ENCODE measurements at regions not wholly inside any gene's neighbourhood (a gene's known extent, or its start where the extent isn't known, plus 50 kb on each side); places are given as distances from the start of the nearest gene placed in this dataset.

DNA sequence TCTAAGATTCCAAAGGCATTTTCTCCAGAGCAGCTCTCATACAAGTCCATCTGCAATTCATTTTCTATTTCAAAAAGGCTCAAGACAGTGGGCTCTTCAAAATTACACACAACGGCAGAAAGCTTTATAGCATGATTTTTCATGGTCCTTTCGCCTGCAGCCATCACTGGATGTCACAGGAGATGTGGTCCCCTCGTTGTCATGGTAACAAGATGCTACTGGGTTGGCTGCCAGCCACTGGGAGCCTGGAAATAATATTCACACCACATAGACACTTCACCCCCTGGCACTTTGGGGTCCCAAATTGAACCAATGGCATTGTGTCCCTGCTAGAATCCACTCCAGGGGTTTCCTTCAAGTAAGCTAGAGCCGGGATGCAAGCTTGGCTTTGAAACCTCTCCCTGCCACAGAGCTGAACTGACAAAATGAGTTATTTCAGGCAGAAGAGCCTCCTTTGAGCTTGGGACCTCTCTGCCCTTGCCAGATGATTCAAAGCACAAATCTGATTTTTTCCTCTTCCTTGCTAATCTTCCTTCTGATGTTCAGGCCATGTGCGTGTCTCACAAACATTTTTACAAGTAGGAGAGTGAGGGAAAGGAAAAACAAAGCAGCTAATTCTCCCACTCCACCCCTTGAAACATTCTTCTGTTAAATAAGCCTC is 512.6 kb upstream of the ADAMTS9 start:
- H3K27me3 ChIP-seq (replicated peaks; ENCODE audit: insufficient read depth), result peaks cover 3% of the 10 kb centered on the region
- no peak overlapping the region for H2AFZ ChIP-seq
- H3K9me2 ChIP-seq (ENCODE audit: insufficient read depth), result no peaks in the 10 kb centered on the region
- in situ Hi-C loops (cut with MboI), result no loop called here
- no peaks in the 10 kb centered on the region for H4K20me1 ChIP-seq (ENCODE audit: insufficient read depth)
- H3K4me1 ChIP-seq (ENCODE audit: insufficient read depth), result no peaks in the 10 kb centered on the region
- no peak for DNase-seq
- no peaks in the 10 kb centered on the region for H3K79me2 ChIP-seq (ENCODE audit: insufficient read depth)
- no peak overlapping the region for H3K9ac ChIP-seq
- 4 to 8% methylated on average over 5 of the region's 5 CpGs for WGBS, 2 experiments (ENCODE audit: low coverage in 1 of 2, low lambda C conversion rate in 2 of 2, missing lambda C conversion rate in 2 of 2)
- no peak overlapping the region for H3K4me3 ChIP-seq
- H3F3A ChIP-seq (ENCODE audit: insufficient read depth), result no peaks in the 10 kb centered on the region
- H3K27ac ChIP-seq, result no peak overlapping the region
- no peak for TF ChIP-seq EZH2 (IDR thresholded peaks at IDR 0.05; ENCODE audit: insufficient read depth, poor library complexity, severe bottlenecking)
- TF ChIP-seq EZH2phosphoT487 (IDR thresholded peaks at IDR 0.05; ENCODE audit: insufficient read depth, low read depth), result no peak
- no peaks in the 10 kb centered on the region for H3K36me3 ChIP-seq (ENCODE audit: low read depth)
- H3K4me2 ChIP-seq (ENCODE audit: unreplicated experiment), result no peak overlapping the region
- H3K9me3 ChIP-seq (ENCODE audit: low read depth), result no peaks in the 10 kb centered on the region

DNA sequence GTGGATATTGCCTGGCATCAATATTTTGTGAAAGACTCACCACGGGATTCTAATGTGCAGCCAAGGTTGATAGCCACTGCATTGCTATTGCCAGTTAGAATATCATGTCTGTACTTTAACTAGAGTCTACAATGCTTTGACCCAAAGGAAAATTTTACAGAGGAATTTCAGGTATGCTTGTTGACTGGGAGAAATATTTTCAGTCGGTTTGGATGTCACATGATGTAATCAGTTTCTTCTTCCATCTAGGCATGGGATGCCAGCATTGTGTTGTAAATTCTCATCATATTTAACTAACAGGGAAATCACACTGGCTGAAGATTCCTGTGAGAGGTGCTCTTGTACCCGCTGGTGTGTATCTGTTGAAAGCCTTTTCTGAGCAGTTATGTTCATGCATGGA is 508.9 kb upstream of the ADAMTS9 start:
- Histone ChIP-seq H3K4me3 (no peak overlapping the region), H3K27ac (no peak overlapping the region), H3K27me3 (replicated peaks; ENCODE audit: insufficient read depth) (peaks cover 3% of the 10 kb centered on the region), H3K79me2 (ENCODE audit: insufficient read depth) (no peaks in the 10 kb centered on the region), H2AFZ (no peak overlapping the region), H4K20me1 (ENCODE audit: insufficient read depth) (no peaks in the 10 kb centered on the region), H3K4me1 (ENCODE audit: insufficient read depth) (no peaks in the 10 kb centered on the region), H3F3A (ENCODE audit: insufficient read depth) (no peaks in the 10 kb centered on the region), H3K4me2 (ENCODE audit: unreplicated experiment) (no peak overlapping the region), H3K9me3 (ENCODE audit: low read depth) (no peaks in the 10 kb centered on the region), H3K9ac (no peak overlapping the region), H3K9me2 (ENCODE audit: insufficient read depth) (no peaks in the 10 kb centered on the region), H3K36me3 (ENCODE audit: low read depth) (no peaks in the 10 kb centered on the region)
- no peak for DNase-seq
- in situ Hi-C loops (cut with MboI), result no loop called here
- TF ChIP-seq EZH2 (IDR thresholded peaks at IDR 0.05; ENCODE audit: insufficient read depth, poor library complexity, severe bottlenecking) (no peak), EZH2phosphoT487 (IDR thresholded peaks at IDR 0.05; ENCODE audit: insufficient read depth, low read depth) (no peak)
- WGBS, 2 experiments (ENCODE audit: low coverage in 1 of 2, low lambda C conversion rate in 2 of 2, missing lambda C conversion rate in 2 of 2), result 24 to 26% methylated on average over 3 of the region's 3 CpGs

DNA sequence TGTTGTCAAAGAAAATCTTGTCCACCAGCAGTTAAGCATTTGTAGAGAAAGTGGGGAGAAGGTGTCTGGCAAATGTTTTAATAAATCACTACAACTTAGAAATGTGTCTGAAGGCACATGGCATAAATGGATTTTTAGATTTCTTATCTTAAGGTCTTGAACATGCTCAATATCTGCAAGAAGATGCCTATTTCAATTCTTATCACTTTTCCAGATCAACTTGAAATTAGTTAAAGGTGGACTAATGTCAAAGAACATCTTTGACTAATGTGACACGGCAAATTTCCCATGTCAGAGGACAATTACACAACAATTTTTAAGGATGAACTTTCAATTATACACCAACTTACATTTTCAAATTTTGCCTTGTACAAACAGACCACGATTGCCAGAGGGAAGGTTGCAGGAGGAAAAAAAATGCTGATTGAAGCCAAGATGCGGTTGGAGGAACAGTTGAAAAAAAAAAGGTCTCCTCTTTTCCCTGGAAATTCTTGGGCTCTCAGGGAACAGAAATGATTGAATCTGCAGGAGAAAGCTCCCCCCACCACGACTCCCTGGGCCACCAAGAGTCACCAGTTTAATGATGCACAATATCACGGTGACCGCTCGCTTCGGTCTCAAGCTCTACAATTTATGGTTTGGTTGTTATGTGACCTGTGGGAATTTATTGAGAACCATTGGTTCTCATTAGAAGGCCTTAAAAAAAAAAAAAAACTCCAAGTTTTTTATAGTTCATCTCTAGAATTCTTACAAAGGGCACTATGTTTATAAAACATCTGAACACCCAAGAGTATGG is 507.6 kb upstream of the ADAMTS9 start:
- H3K9me2 ChIP-seq (ENCODE audit: insufficient read depth), result no peaks in the 10 kb centered on the region
- H3K9ac ChIP-seq, result no peak overlapping the region
- no peak for TF ChIP-seq EZH2phosphoT487 (IDR thresholded peaks at IDR 0.05; ENCODE audit: insufficient read depth, low read depth)
- no peak for TF ChIP-seq EZH2 (IDR thresholded peaks at IDR 0.05; ENCODE audit: insufficient read depth, poor library complexity, severe bottlenecking)
- H3F3A ChIP-seq (ENCODE audit: insufficient read depth), result no peaks in the 10 kb centered on the region
- H3K4me2 ChIP-seq (ENCODE audit: unreplicated experiment), result no peak overlapping the region
- in situ Hi-C loops (cut with MboI), result no loop called here
- H3K27ac ChIP-seq, result no peak overlapping the region
- no peaks in the 10 kb centered on the region for H3K9me3 ChIP-seq (ENCODE audit: low read depth)
- H3K27me3 ChIP-seq (replicated peaks; ENCODE audit: insufficient read depth), result no peaks in the 10 kb centered on the region; the same call in 1 of the 2 replicates
- no peaks in the 10 kb centered on the region for H3K4me1 ChIP-seq (ENCODE audit: insufficient read depth)
- H4K20me1 ChIP-seq (ENCODE audit: insufficient read depth), result no peaks in the 10 kb centered on the region
- no peaks in the 10 kb centered on the region for H3K79me2 ChIP-seq (ENCODE audit: insufficient read depth)
- no peaks in the 10 kb centered on the region for H3K36me3 ChIP-seq (ENCODE audit: low read depth)
- H2AFZ ChIP-seq, result no peak overlapping the region
- H3K4me3 ChIP-seq, result no peak overlapping the region
- WGBS, 2 experiments (ENCODE audit: low coverage in 1 of 2, low lambda C conversion rate in 2 of 2, missing lambda C conversion rate in 2 of 2), result 63 to 67% methylated on average over 8 of the region's 8 CpGs
- DNase-seq, result no peak

DNA sequence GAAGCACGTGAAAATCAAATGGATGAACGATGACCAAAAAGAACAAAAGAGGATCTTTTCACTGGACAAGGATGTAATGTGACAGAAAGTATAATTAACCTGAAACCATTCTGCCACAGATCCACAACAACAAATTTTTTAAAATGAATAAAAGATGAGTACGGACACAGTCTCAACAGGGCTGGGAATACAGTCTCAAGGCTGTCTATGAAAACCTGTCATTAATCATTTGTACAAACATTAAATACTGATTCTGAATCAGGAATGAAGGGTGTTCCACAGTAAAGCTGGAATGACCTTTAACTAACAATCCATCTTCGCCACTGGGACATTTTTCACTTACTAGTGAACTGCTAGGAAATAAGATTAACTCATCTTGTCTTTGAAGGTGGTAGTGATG is 506.9 kb upstream of the ADAMTS9 start:
- no peaks in the 10 kb centered on the region for H4K20me1 ChIP-seq (ENCODE audit: insufficient read depth)
- no peak overlapping the region for H3K9ac ChIP-seq
- H3K36me3 ChIP-seq (ENCODE audit: low read depth), result no peaks in the 10 kb centered on the region
- H3K27me3 ChIP-seq (replicated peaks; ENCODE audit: insufficient read depth), result no peaks in the 10 kb centered on the region
- H3F3A ChIP-seq (ENCODE audit: insufficient read depth), result no peaks in the 10 kb centered on the region
- 64 to 76% methylated on average over 4 of the region's 4 CpGs for WGBS, 2 experiments (ENCODE audit: low coverage in 1 of 2, low lambda C conversion rate in 2 of 2, missing lambda C conversion rate in 2 of 2)
- no peak overlapping the region for H3K27ac ChIP-seq
- H3K4me3 ChIP-seq, result no peak overlapping the region
- no peak overlapping the region for H2AFZ ChIP-seq
- no peak overlapping the region for H3K4me2 ChIP-seq (ENCODE audit: unreplicated experiment)
- H3K9me3 ChIP-seq (ENCODE audit: low read depth), result no peaks in the 10 kb centered on the region
- no peaks in the 10 kb centered on the region for H3K4me1 ChIP-seq (ENCODE audit: insufficient read depth)
- no peaks in the 10 kb centered on the region for H3K9me2 ChIP-seq (ENCODE audit: insufficient read depth)
- in situ Hi-C loops (cut with MboI), result no loop called here
- no peaks in the 10 kb centered on the region for H3K79me2 ChIP-seq (ENCODE audit: insufficient read depth)
- TF ChIP-seq EZH2 (IDR thresholded peaks at IDR 0.05; ENCODE audit: insufficient read depth, poor library complexity, severe bottlenecking), result no peak
- TF ChIP-seq EZH2phosphoT487 (IDR thresholded peaks at IDR 0.05; ENCODE audit: insufficient read depth, low read depth), result no peak
- DNase-seq, result no peak
